IMR-90 (cell line): ENCODE measurements at regions not wholly inside any gene's neighbourhood (a gene's known extent, or its start where the extent isn't known, plus 50 kb on each side); places are given as distances from the start of the nearest gene placed in this dataset.
A peak's percentile ranks its signal among the peaks of the same experiment; 100 is the strongest.

Source experiments
- FOS ChIP-seq: fragments of 150-350 bp; IDR thresholded peaks from 2 replicates; pipeline ENCODE4 v1.6.1; 2016; ENCODE audit warnings: low read depth, low read length
- RCOR1 ChIP-seq: IDR thresholded peaks from 2 replicates; pipeline ENCODE4 v1.6.1; 2012; ENCODE audit warnings: mild to moderate bottlenecking, low read length, improper control_type of control experiment; ENCODE audit not compliant: insufficient replicate concordance
- SMC3 ChIP-seq: fragments of 150-350 bp; IDR thresholded peaks from 2 replicates; pipeline ENCODE4 v1.6.1; 2016; ENCODE audit warnings: low read depth, mild to moderate bottlenecking, antibody characterized with exemption, low read length, moderate library complexity
- USF2 ChIP-seq: fragments of 150-350 bp; IDR thresholded peaks from 2 replicates; pipeline ENCODE4 v1.6.1; 2017; ENCODE audit warnings: mild to moderate bottlenecking, antibody characterized with exemption, low read length, low read depth

DNA sequence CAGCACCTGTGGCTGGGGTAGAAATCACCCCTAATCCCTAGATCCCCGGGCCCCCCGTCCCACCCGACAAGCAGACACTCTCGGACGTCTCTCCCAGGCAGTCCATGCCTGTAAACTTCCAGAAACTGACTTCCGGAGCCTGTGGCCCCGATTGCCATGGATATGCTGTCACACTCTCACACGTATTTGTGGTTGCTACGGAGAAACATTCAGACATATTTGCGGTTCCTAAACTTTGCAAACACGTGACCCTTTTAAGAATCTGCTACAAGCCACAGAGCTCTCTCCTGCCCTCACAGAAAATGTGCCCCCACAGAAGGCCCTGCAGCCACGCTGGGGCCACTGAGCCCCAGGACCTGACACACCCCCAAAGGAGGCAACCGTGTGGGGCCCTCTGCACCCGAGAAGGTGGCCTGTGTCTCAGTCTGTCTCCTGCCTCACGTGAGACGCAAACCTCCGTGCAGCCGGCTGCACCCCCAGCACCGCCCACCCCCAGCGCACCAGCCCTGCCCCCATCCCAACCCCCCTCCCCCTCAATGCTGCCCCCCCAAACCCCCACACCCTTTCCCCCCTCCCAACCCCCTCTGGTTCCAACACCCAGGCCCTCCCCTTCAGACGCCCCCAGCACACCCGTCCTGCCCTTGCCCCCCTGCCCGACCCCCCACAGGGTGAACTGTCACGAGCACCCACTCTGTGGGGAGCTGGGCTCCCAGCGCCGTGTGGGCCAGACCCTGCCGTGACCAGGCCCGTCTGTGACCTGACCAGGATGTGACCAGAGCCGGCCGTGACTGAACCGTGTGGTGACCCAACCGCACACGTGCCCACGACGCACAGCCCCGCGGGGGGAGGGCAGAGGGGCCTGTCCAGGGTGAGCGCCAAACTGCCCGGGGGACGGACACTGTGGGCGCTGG is 66.3 kb upstream of the METRNL start (continued):
- TF ChIP-seq USF2 = peak; percentile 94
- TF ChIP-seq SMC3 = no peak; the same call in 1 of the 2 replicates
- TF ChIP-seq FOS = no peak
- no peak for TF ChIP-seq RCOR1
